Neural cell (in vitro differentiated cells): ENCODE measurements at regions not wholly inside any gene's neighbourhood (a gene's known extent, or its start where the extent isn't known, plus 50 kb on each side); places are given as distances from the start of the nearest gene placed in this dataset.
"Not testable (repeated sequence)": the region's sequence is repeated elsewhere in the genome, so short reads cannot be mapped to it uniquely, and the experiment has no call there.

Source experiments
- H2AFZ ChIP-seq: fragments of 200-600, 300-800 bp; sonication (generic), shearing (Covaris generic); 2 replicates; pipeline ENCODE4 v1.6.0; 2014; ENCODE audit warnings: low read depth, mild to moderate bottlenecking, antibody characterized with exemption, low read length, moderate library complexity
- H3F3A ChIP-seq: fragments of 200-600 bp; shearing (Covaris generic); 2 replicates; pipeline ENCODE4 v1.6.1; 2016; ENCODE audit warnings: mild to moderate bottlenecking, moderate library complexity, mixed read lengths, antibody characterized with exemption, low read length; ENCODE audit not compliant: insufficient read depth, poor library complexity, severe bottlenecking
- H3K27ac ChIP-seq: fragments of 200-600, 300-800 bp; sonication (generic), shearing (Covaris generic); 2 replicates; pipeline ENCODE4 v1.5.1; 2014; ENCODE audit warnings: mild to moderate bottlenecking, low read length, moderate library complexity
- H3K27me3 ChIP-seq: fragments of 300-800, 200-600 bp; sonication (generic), shearing (Covaris generic); 2 replicates; pipeline ENCODE4 v1.6.0; 2014; ENCODE audit warnings: mild to moderate bottlenecking, low read depth, low read length, moderate library complexity; ENCODE audit not compliant: insufficient read depth
- H3K36me3 ChIP-seq: fragments of 300-800, 200-600 bp; sonication (generic), shearing (Covaris generic); 2 replicates; pipeline ENCODE4 v1.5.1; 2014; ENCODE audit warnings: mild to moderate bottlenecking, antibody characterized with exemption, low read length, moderate library complexity; ENCODE audit not compliant: insufficient read depth
- H3K4me2 ChIP-seq: fragments of 300-800, 200-600 bp; sonication (generic), shearing (Covaris generic); 2 replicates; pipeline ENCODE4 v1.6.0; 2014; ENCODE audit warnings: mild to moderate bottlenecking, low read length
- H3K4me3 ChIP-seq: fragments of 300-800, 200-600 bp; sonication (generic), shearing (Covaris generic); 2 replicates; pipeline ENCODE4 v1.5.1; 2014; ENCODE audit warnings: mild to moderate bottlenecking, low read length, moderate library complexity
- H3K79me2 ChIP-seq: fragments of 200-600 bp; shearing (Covaris generic); replicated peaks from 2 replicates; pipeline ENCODE4 v1.6.0; 2014; ENCODE audit warnings: mild to moderate bottlenecking, low read length, moderate library complexity; ENCODE audit not compliant: insufficient read depth
- H3K9ac ChIP-seq: fragments of 300-800, 200-600 bp; sonication (generic), shearing (Covaris generic); 2 replicates; pipeline ENCODE4 v1.6.1; 2016; ENCODE audit warnings: mild to moderate bottlenecking, low read length, mixed read lengths
- H3K9me2 ChIP-seq: fragments of 200-600 bp; shearing (Covaris generic); 2 replicates; pipeline ENCODE4 v1.6.1; 2016; ENCODE audit warnings: mild to moderate bottlenecking, low read length, mixed read lengths; ENCODE audit not compliant: insufficient read depth
- H3K9me3 ChIP-seq: fragments of 200-600, 300-800 bp; sonication (generic), shearing (Covaris generic); 2 replicates; pipeline ENCODE4 v1.6.1; 2016; ENCODE audit warnings: mild to moderate bottlenecking, mixed run types, low read length, moderate library complexity, mixed read lengths
- H4K20me1 ChIP-seq: fragments of 200-600 bp; shearing (Covaris generic); 2 replicates; pipeline ENCODE4 v1.6.1; 2016; ENCODE audit warnings: mild to moderate bottlenecking, mixed run types; ENCODE audit not compliant: insufficient read depth
- CTCF ChIP-seq: fragments of 450-650 bp; IDR thresholded peaks from 2 replicates; pipeline ENCODE4 v1.5.1; 2014; ENCODE audit warnings: antibody characterized with exemption, mild to moderate bottlenecking, moderate library complexity; ENCODE audit not compliant: poor library complexity, severe bottlenecking
- EP300 ChIP-seq: fragments of 450-650 bp; conservative IDR thresholded peaks from 2 replicates; pipeline ENCODE4 v1.6.1; 2014; ENCODE audit warnings: antibody characterized with exemption, mild to moderate bottlenecking, moderate library complexity; ENCODE audit not compliant: poor library complexity, severe bottlenecking
- EZH2 ChIP-seq: fragments of 200-600, 300-800 bp; shearing (Covaris generic), sonication (generic); IDR thresholded peaks from 2 replicates; pipeline ENCODE4 v1.6.1; 2014; ENCODE audit warnings: antibody characterized with exemption, low read length, borderline replicate concordance, mild to moderate bottlenecking; ENCODE audit not compliant: insufficient read depth, poor library complexity, severe bottlenecking
- MXI1 ChIP-seq: fragments of 450-650 bp; conservative IDR thresholded peaks from 2 replicates; pipeline ENCODE4 v1.6.1; 2014; ENCODE audit warnings: antibody characterized with exemption, mild to moderate bottlenecking; ENCODE audit not compliant: poor library complexity, severe bottlenecking
- POLR2AphosphoS5 ChIP-seq: IDR thresholded peaks from 2 replicates; pipeline ENCODE4 v1.6.1; 2012
- RAD21 ChIP-seq: fragments of 450-650 bp; conservative IDR thresholded peaks from 2 replicates; pipeline ENCODE4 v1.6.1; 2014; ENCODE audit warnings: antibody characterized with exemption, mild to moderate bottlenecking, moderate library complexity
- REST ChIP-seq: IDR thresholded peaks from 2 replicates; pipeline ENCODE4 v1.6.1; 2012; ENCODE audit warnings: borderline replicate concordance
- SMC3 ChIP-seq: fragments of 450-650 bp; conservative IDR thresholded peaks from 2 replicates; pipeline ENCODE4 v1.6.1; 2014; ENCODE audit warnings: antibody characterized with exemption, mild to moderate bottlenecking, moderate library complexity; ENCODE audit not compliant: poor library complexity
- TAF1 ChIP-seq: IDR thresholded peaks from 2 replicates; pipeline ENCODE4 v1.6.1; 2012; ENCODE audit warnings: low read depth

GRCh38 chr16:7866144-7866543, 533.5 kb downstream of the RBFOX1 start:
- no peaks in the 10 kb centered on the region for H3K27me3 ChIP-seq
- H2AFZ ChIP-seq, result no peak overlapping the region
- no peak overlapping the region for H3K9ac ChIP-seq
- H3F3A ChIP-seq, result no peaks in the 10 kb centered on the region
- H3K79me2 ChIP-seq, result no peaks in the 10 kb centered on the region
- no peak overlapping the region for H3K27ac ChIP-seq
- no peak overlapping the region for H3K4me3 ChIP-seq
- TF ChIP-seq SMC3 (no peak), MXI1 (no peak), POLR2AphosphoS5 (no peak), EZH2 (no peak), TAF1 (no peak), RAD21 (no peak), CTCF (no peak), REST (no peak), EP300 (no peak)
- no peaks in the 10 kb centered on the region for H3K9me2 ChIP-seq
- H3K4me2 ChIP-seq, result no peak overlapping the region
- H3K36me3 ChIP-seq, result no peaks in the 10 kb centered on the region
- H3K9me3 ChIP-seq, result no peaks in the 10 kb centered on the region
- no peaks in the 10 kb centered on the region for H4K20me1 ChIP-seq

- H4K20me1 ChIP-seq, H3K9me2 ChIP-seq, H3K4me3 ChIP-seq: not testable (repeated sequence)
These were observed 532.7 kb downstream of the RBFOX1 start for GRCh38 chr16:7865393-7865792.

More at GRCh38 chr16:7865393-7865792, 532.7 kb downstream of the RBFOX1 start:
- not testable (repeated sequence) for H3K79me2 ChIP-seq, H3K27me3 ChIP-seq, H3K9me3 ChIP-seq, H3K4me2 ChIP-seq, H2AFZ ChIP-seq, H3F3A ChIP-seq, H3K36me3 ChIP-seq, H3K9ac ChIP-seq, H3K27ac ChIP-seq
